HG03460 (cell line): ENCODE measurements at regions not wholly inside any gene's neighbourhood (a gene's known extent, or its start where the extent isn't known, plus 50 kb on each side); places are given as distances from the start of the nearest gene placed in this dataset.

Source experiments
- ATAC-seq: cut with Tn5 transposase; IDR thresholded peaks from one replicate; pipeline ENCODE4 v1.9.1; 2021; ENCODE audit not compliant: unreplicated experiment

- ATAC-seq: no peak
These were observed 108.6 kb upstream of the RUNX3 start for GRCh38 chr1:25038699-25039098.

DNA sequence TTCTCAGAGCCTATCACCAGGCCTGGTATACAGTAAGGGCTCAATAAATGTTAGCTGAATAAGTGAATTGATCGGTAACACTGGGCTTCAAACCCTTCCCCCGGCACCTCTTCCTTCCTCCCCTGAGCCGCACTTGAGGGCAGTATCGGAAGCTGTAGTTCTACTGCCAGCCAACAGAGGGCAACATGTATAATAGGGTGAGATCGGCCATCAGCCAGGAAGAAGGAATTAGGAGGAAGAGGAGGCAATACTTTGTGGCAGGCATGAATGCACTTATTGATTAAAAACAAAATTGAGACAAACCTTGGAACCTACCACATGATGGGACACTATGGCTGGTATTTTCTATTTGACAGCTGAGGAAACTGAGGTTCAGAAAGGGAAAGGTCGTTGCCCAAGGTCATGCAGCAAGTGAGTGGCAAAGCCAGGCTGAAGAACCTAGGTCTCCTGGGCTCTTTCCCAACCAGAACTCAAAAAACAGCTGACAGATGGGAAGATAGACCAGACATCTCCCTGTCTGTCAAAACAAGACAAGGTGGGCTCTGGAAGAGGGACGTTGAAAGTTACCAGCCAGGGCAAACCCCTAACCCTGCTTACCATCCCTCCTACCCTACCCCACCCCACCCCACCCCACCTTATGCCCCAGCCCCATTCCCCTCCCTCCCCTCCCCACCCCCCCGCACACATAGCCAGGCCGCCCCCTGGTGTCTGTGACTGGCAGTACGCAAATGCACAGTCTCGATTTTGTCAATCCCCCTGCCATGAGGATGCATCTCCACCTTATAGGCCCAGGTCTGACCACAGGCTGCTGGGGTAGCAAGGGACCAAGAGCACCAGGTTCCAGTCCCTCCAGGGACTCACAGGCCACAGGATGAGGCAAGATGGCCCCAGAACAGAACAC, 107.3 kb upstream of the RUNX3 start:
- ATAC-seq: no peak

- ATAC-seq: no peak
These were observed 106.1 kb upstream of the RUNX3 start for GRCh38 chr1:25036117-25036546.

GRCh38 chr1:25035523-25036116, 105.5 kb upstream of the RUNX3 start:
- ATAC-seq: no peak

- no peak for ATAC-seq
These were observed 104.9 kb upstream of the RUNX3 start for GRCh38 chr1:25034736-25035522.

GRCh38 chr1:25033828-25034705, 104.0 kb upstream of the RUNX3 start:
- ATAC-seq: no peak

- ATAC-seq: no peak
These were observed 103.2 kb upstream of the RUNX3 start for GRCh38 chr1:25033030-25033827.

DNA sequence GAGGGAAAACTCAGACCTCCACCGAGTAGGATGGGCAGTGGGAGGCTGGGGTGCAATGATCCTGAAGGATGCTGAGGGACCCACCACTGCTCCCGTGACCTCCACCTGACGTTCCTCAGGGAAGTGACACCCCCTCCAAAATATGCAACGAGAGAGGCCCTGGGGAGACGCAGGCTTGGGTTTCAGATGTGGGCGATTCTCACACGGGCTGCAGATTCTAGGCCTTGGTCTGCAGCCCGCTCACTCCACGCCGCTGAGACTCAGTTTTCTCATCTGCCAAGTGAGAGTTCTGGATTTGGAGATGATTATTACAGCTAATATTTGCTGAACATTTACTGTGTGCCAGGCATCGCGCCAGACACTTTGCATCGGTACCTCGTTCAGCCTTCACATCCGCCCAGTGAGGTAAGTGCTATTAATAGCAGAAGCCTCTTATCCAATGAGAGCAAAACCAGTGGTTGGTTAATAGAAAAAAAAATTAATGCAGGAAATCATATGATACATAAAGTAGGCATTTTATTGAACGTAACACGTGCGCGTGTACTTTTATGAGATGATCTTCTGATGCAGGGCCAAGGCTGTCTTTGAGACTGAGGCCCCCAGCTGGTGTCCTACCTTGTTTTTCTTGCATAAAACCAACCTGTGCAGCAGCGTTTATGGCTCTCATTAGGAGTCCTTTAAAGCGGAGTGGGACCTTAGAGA, 102.0 kb upstream of the RUNX3 start:
- ATAC-seq: peak; percentile 37

- peak; percentile 13 for ATAC-seq
These were observed 101.5 kb upstream of the RUNX3 start for GRCh38 chr1:25031601-25031965.

- peak; percentile 39 for ATAC-seq
These were observed 100.9 kb upstream of the RUNX3 start for GRCh38 chr1:25030674-25031589.

GRCh38 chr1:25030012-25030411, 99.9 kb upstream of the RUNX3 start:
- no peak for ATAC-seq

- no peak for ATAC-seq
These were observed 99.0 kb upstream of the RUNX3 start for GRCh38 chr1:25028907-25029599.

DNA sequence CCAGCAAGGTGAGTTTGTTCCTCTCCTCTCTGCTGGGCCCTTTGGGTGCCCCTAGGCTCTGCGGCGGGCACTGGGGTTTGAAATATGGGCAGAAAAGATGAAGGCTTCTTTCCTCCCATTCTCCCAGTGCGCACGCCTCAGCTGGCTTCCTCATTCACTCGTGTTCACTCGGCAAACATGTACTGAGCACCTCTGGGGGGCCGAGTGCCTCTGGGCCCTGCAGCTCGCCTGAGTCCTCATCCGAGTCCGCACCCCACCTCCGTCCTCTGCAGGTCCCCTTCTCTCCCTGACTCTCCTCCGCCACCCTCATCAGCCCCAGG, 98.5 kb upstream of the RUNX3 start:
- ATAC-seq: no peak

- no peak for ATAC-seq
These were observed 97.9 kb upstream of the RUNX3 start for GRCh38 chr1:25027822-25028586.

DNA sequence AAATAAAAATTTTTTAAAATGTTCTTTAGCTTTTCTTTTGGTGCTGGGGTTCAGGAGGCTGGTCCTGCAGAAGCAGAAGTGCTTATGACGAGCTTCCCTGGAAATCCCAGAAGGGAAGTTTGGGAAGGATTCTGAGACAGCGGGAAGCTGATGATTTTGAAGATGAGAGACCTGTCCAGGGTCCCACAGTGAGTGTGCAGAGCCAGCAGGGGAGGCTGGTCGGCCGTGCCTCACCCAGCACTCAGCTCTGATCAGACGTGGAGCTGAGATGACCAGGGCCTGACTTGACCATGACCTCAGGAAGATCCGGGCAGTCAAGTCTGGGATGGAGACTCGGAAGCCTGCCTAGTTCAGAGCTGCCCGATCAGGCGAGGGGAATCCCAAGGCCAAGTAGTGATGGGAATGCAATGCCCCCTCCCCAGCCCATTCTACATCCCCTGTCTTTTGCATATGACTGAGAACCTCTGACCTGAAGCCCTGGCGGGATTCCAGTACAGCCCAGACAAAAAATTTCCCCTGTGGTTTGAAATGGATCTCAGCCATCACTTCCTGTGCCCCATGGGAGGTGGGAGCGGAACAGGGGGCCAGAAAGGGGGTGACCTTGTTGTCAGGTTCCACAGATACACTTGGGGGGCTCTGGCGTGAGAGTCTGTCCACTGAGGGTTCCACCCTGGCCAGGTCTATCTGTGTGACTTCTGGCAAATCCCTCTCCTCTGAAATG, 96.8 kb upstream of the RUNX3 start:
- ATAC-seq: no peak

GRCh38 chr1:25026304-25026703, 96.2 kb upstream of the RUNX3 start:
- no peak for ATAC-seq
